GM12878 (cell line): ENCODE measurements at regions not wholly inside any gene's neighbourhood (a gene's known extent, or its start where the extent isn't known, plus 50 kb on each side); places are given as distances from the start of the nearest gene placed in this dataset.

Experiments used
- ATAC-seq: fragments of 200-7000 bp; cut with Tn5 transposase; 3 replicates; pipeline ENCODE4 v1.9.1; 2020; ENCODE audit warnings: mild to moderate bottlenecking, moderate library complexity
- BruUV-seq: library from RNA; stranded (reverse); fragments of 400-500 nt; replicated peaks from 2 replicates; lab custom pipeline; 2021; lab: Mats Ljungman, UMichigan
- CTCF ChIA-PET: fragments of 300-600 bp; sonication (Branson Sonifier 250); formaldehyde crosslinking; extraction: SDS; loops from one replicate; lab custom pipeline; 2021; ENCODE audit warnings: inconsistent platforms; lab: Yijun Ruan, JAX
- POLR2A ChIA-PET: fragments of 350-600 bp; formaldehyde crosslinking; extraction: SDS; loops from one replicate; lab custom pipeline; 2021; ENCODE audit warnings: inconsistent platforms; lab: Charles Lee
- RAD21 ChIA-PET: fragments of 300-600 bp; sonication (Branson Sonifier 250); formaldehyde crosslinking; loops from one replicate; lab custom pipeline; 2023; ENCODE audit warnings: antibody characterized with exemption; ENCODE audit not compliant: unreplicated experiment; lab: Charles Lee
- SMC1A ChIA-PET: fragments of 300-600 bp; sonication (Branson Sonifier 250); formaldehyde crosslinking; loops from one replicate; lab custom pipeline; 2023; ENCODE audit not compliant: unreplicated experiment, uncharacterized antibody; lab: Charles Lee
- DNase-seq: peaks from one replicate; pipeline ENCODE4 v3.0.0-alpha.2; 2011; ENCODE audit warnings: low read depth, low spot score
- FAIRE-seq: peaks from 3 replicates; lab custom pipeline; 2011; peaks lifted over from hg19 to GRCh38; lab: Jason Lieb, UNC
- H2AFZ ChIP-seq: 2 replicates; pipeline ENCODE4 v1.6.0; 2011; ENCODE audit warnings: low read depth, low read length, control low read depth; ENCODE audit not compliant: control insufficient read depth
- H3K27ac ChIP-seq: 2 replicates; pipeline ENCODE4 v1.5.1; 2011; ENCODE audit warnings: control low read depth; ENCODE audit not compliant: control insufficient read depth, insufficient read depth
- H3K27me3 ChIP-seq, 2 experiments: replicated peaks in 1 of 2; 2 replicates each; pipeline versions ENCODE4 v1.6.0 to v1.6.1; 2011; ENCODE audit warnings: low read length in 1 of 2; ENCODE audit not compliant: control insufficient read depth in 2 of 2, insufficient read depth in 2 of 2
- H3K36me3 ChIP-seq, 2 experiments: 2 replicates each; pipeline ENCODE4 v1.5.1; 2011; ENCODE audit warnings: low read length in 1 of 2; ENCODE audit not compliant: control insufficient read depth in 2 of 2, insufficient read depth in 2 of 2
- H3K4me1 ChIP-seq: 2 replicates; pipeline ENCODE4 v1.6.1; 2011; ENCODE audit warnings: mild to moderate bottlenecking, low read length, moderate library complexity, mixed read lengths; ENCODE audit not compliant: control insufficient read depth, insufficient read depth
- H3K4me2 ChIP-seq: 2 replicates; pipeline ENCODE4 v1.6.0; 2011; ENCODE audit warnings: control low read depth; ENCODE audit not compliant: control insufficient read depth, insufficient read depth
- H3K4me3 ChIP-seq: fragments of 200-600 bp; sonication (generic); 2 replicates; pipeline ENCODE4 v1.5.1; 2016
- H3K79me2 ChIP-seq: 2 replicates; pipeline ENCODE4 v1.6.0; 2011; ENCODE audit warnings: low read length; ENCODE audit not compliant: control insufficient read depth, insufficient read depth
- H3K9ac ChIP-seq: 2 replicates; pipeline ENCODE4 v1.8.0; 2011; ENCODE audit warnings: low read length, control low read depth, mixed read lengths; ENCODE audit not compliant: control insufficient read depth, insufficient read depth
- H3K9me3 ChIP-seq: replicated peaks from 3 replicates; pipeline ENCODE4 v1.5.1; 2011; ENCODE audit warnings: mild to moderate bottlenecking, low read length; ENCODE audit not compliant: control insufficient read depth, insufficient read depth
- H4K20me1 ChIP-seq: 2 replicates; pipeline ENCODE4 v1.6.0; 2011; ENCODE audit not compliant: control insufficient read depth, insufficient read depth
- ATF3 ChIP-seq: IDR thresholded peaks from 2 replicates; pipeline ENCODE4 v1.6.1; 2011; ENCODE audit warnings: low read depth, mild to moderate bottlenecking, low read length, moderate library complexity, borderline replicate concordance; ENCODE audit errors: extremely low read depth
- BCL11A ChIP-seq: IDR thresholded peaks from 2 replicates; pipeline ENCODE4 v1.6.1; 2011; ENCODE audit warnings: low read depth, low read length
- CREB1 ChIP-seq: IDR thresholded peaks from 2 replicates; pipeline ENCODE4 v1.6.1; 2012; ENCODE audit warnings: low read depth, mild to moderate bottlenecking, inconsistent platforms
- HDAC6 ChIP-seq: fragments of 200-600 bp; sonication (generic); IDR thresholded peaks from one replicate; pipeline ENCODE4 v1.8.0; 2017; ENCODE audit warnings: antibody characterized with exemption; ENCODE audit not compliant: unreplicated experiment
- HSF1 ChIP-seq: fragments of 150-350 bp; IDR thresholded peaks from 2 replicates; pipeline ENCODE4 v1.6.1; 2014; ENCODE audit warnings: mild to moderate bottlenecking, low read depth, low read length
- JUNB ChIP-seq: IDR thresholded peaks from 2 replicates; pipeline ENCODE4 v1.6.1; 2016; ENCODE audit warnings: antibody characterized with exemption, mild to moderate bottlenecking
- KLF5 ChIP-seq: fragments of 450-650 bp; IDR thresholded peaks from 2 replicates; pipeline ENCODE4 v1.6.1; 2014; ENCODE audit warnings: mild to moderate bottlenecking; ENCODE audit not compliant: partially characterized antibody
- MXI1 ChIP-seq: fragments of 150-350 bp; IDR thresholded peaks from 2 replicates; pipeline ENCODE4 v1.6.1; 2011; ENCODE audit warnings: low read depth, mild to moderate bottlenecking, inconsistent platforms, low read length, improper control_type of control experiment
- NR2C2 ChIP-seq: IDR thresholded peaks from 2 replicates; pipeline ENCODE4 v1.6.1; 2011; ENCODE audit warnings: borderline replicate concordance, low read depth; ENCODE audit not compliant: control insufficient read depth, insufficient read length
- POU2F2 ChIP-seq: IDR thresholded peaks from 3 replicates; pipeline ENCODE4 v1.6.1; 2011; ENCODE audit warnings: low read depth, mild to moderate bottlenecking, low read length, borderline replicate concordance
- RB1 ChIP-seq: fragments of 450-650 bp; formaldehyde crosslinking; IDR thresholded peaks from 2 replicates; pipeline ENCODE4 v1.6.1; 2017; ENCODE audit warnings: mild to moderate bottlenecking, borderline replicate concordance
- RUNX3 ChIP-seq: IDR thresholded peaks from 2 replicates; pipeline ENCODE4 v1.6.1; 2012; ENCODE audit warnings: low read length, inconsistent platforms
- SUZ12 ChIP-seq: fragments of 200-600 bp; sonication (generic); IDR thresholded peaks from one replicate; pipeline ENCODE4 v1.6.1; 2018; ENCODE audit warnings: antibody characterized with exemption, mild to moderate bottlenecking; ENCODE audit not compliant: unreplicated experiment
- USF2 ChIP-seq: IDR thresholded peaks from 2 replicates; pipeline ENCODE4 v1.6.1; 2011; ENCODE audit warnings: low read depth, low read length, improper control_type of control experiment, borderline replicate concordance
- ZBTB33 ChIP-seq: fragments of 450-650 bp; IDR thresholded peaks from 2 replicates; pipeline ENCODE4 v1.6.1; 2017; ENCODE audit warnings: mild to moderate bottlenecking
- ZNF687 ChIP-seq: fragments of 450-650 bp; IDR thresholded peaks from 2 replicates; pipeline ENCODE4 v1.6.1; 2017; ENCODE audit warnings: mild to moderate bottlenecking, moderate library complexity
- in situ Hi-C: fragments of 300-500 bp; cut with MboI; formaldehyde crosslinking; loops from 9 replicates; pipeline ENCODE4 v1.14.3; 2018; ENCODE audit warnings: mixed read lengths
- intact Hi-C: fragments of 100-400 bp; cut with micrococcal nuclease; formaldehyde crosslinking; loops from one replicate; pipeline ENCODE4 v1.14.2; 2022; ENCODE audit not compliant: unreplicated experiment

GRCh38 chr18:2032036-2032435 is 539.3 kb downstream of the METTL4 start:
- H3K9me3 ChIP-seq, result no peaks in the 10 kb centered on the region
- RAD21 ChIA-PET, result no interaction called here
- no TSS peak for BruUV-seq
- no peak overlapping the region for H3K4me3 ChIP-seq
- FAIRE-seq, result no peak
- H4K20me1 ChIP-seq, result no peaks in the 10 kb centered on the region
- H3K4me1 ChIP-seq, result no peaks in the 10 kb centered on the region
- no peak overlapping the region for H3K27ac ChIP-seq
- no peaks in the 10 kb centered on the region for H3K27me3 ChIP-seq
- CTCF ChIA-PET, result interaction anchor here (0.6 kb wide), 1 partner anchor 1070 kb away, joined by 3 read pairs; no protein-coding TSS in a partner anchor
- intact Hi-C loops, result no loop called here
- no peaks in the 10 kb centered on the region for H3K79me2 ChIP-seq
- DNase-seq, result no peak
- no peaks in the 10 kb centered on the region for H3K36me3 ChIP-seq
- POLR2A ChIA-PET, result no interaction called here
- H2AFZ ChIP-seq, result no peak overlapping the region
- no peak for ATAC-seq
- SMC1A ChIA-PET, result interaction anchor here (1.3 kb wide), 1 partner anchor 17 kb away, joined by 3 read pairs; no protein-coding TSS in a partner anchor
- H3K9ac ChIP-seq, result no peak overlapping the region
- no peak overlapping the region for H3K4me2 ChIP-seq
- in situ Hi-C loops, result no loop called here
- TF ChIP-seq JUNB (no peak), ATF3 (no peak), SUZ12 (no peak), USF2 (no peak), NR2C2 (no peak), RUNX3 (no peak), RB1 (no peak), POU2F2 (no peak), MXI1 (no peak), HDAC6 (no peak), CREB1 (no peak), BCL11A (no peak), ZBTB33 (no peak), ZNF687 (no peak), KLF5 (no peak), HSF1 (no peak)
